GM20000 (cell line): ENCODE measurements at regions not wholly inside any gene's neighbourhood (a gene's known extent, or its start where the extent isn't known, plus 50 kb on each side); places are given as distances from the start of the nearest gene placed in this dataset.
"Not testable (repeated sequence)": the region's sequence is repeated elsewhere in the genome, so short reads cannot be mapped to it uniquely, and the experiment has no call there.

Source experiments
- DNase-seq: peaks from one replicate; pipeline ENCODE4 v3.0.0; 2012; ENCODE audit warnings: low spot score
- CTCF ChIP-seq: IDR thresholded peaks from 2 replicates; pipeline ENCODE4 v1.5.1; 2012; ENCODE audit warnings: mild to moderate bottlenecking, control low read depth; ENCODE audit errors: extremely low read depth, missing control alignments

- no peak for DNase-seq
- TF ChIP-seq CTCF, result no peak
Observed at GRCh38 chr2:116988303-116988702, 826.2 kb upstream of the DDX18 start.

GRCh38 chr2:117019357-117019756, 795.1 kb upstream of the DDX18 start:
- DNase-seq, result no peak
- TF ChIP-seq CTCF, result no peak

GRCh38 chr2:117027646-117028045, 786.8 kb upstream of the DDX18 start:
- TF ChIP-seq CTCF, result no peak

GRCh38 chr2:117028708-117029107, 785.8 kb upstream of the DDX18 start:
- not testable (repeated sequence) for DNase-seq

More at GRCh38 chr2:117027646-117028045, 786.8 kb upstream of the DDX18 start:
- DNase-seq, result no peak

- no peak for TF ChIP-seq CTCF
Observed at GRCh38 chr2:117055499-117056375, 758.8 kb upstream of the DDX18 start.

GRCh38 chr2:117056376-117056748, 758.1 kb upstream of the DDX18 start:
- DNase-seq, result no peak
- TF ChIP-seq CTCF, result no peak

More at GRCh38 chr2:117055499-117056375, 758.8 kb upstream of the DDX18 start:
- no peak for DNase-seq

- no peak for DNase-seq
- no peak for TF ChIP-seq CTCF
Observed at GRCh38 chr2:117057016-117057415, 757.5 kb upstream of the DDX18 start.

- no peak for DNase-seq
- no peak for TF ChIP-seq CTCF
Observed at GRCh38 chr2:117058366-117058765, 756.1 kb upstream of the DDX18 start.
